ENCODE measurements at regions not wholly inside any gene's neighbourhood (a gene's known extent, or its start where the extent isn't known, plus 50 kb on each side); places are given as distances from the start of the nearest gene placed in this dataset.

- DNase-seq (ENCODE audit: low spot score): no peak
These were observed 54.9 kb upstream of the PPP2R5C start for GRCh38 chr14:101706509-101707067.

GRCh38 chr14:101707068-101707842, 54.3 kb upstream of the PPP2R5C start:
- peak; percentile 86 for DNase-seq (ENCODE audit: low spot score)

- no peak for DNase-seq (ENCODE audit: low spot score)
These were observed 53.5 kb upstream of the PPP2R5C start for GRCh38 chr14:101707863-101708620.

GRCh38 chr14:101708853-101709532, 52.5 kb upstream of the PPP2R5C start:
- DNase-seq (ENCODE audit: low spot score): no peak

GRCh38 chr14:101709533-101709881, 52.0 kb upstream of the PPP2R5C start:
- no peak for DNase-seq (ENCODE audit: low spot score)

- DNase-seq (ENCODE audit: low spot score): peak; percentile 91
These were observed 51.3 kb upstream of the PPP2R5C start for GRCh38 chr14:101709962-101710931.

GRCh38 chr14:101711041-101711856, 50.3 kb upstream of the PPP2R5C start:
- peak; percentile 60 for DNase-seq (ENCODE audit: low spot score)
